ENCODE measurements at regions not wholly inside any gene's neighbourhood (a gene's known extent, or its start where the extent isn't known, plus 50 kb on each side); places are given as distances from the start of the nearest gene placed in this dataset.

GRCh38 chr3:193980326-193980725 lies 155.6 kb upstream of the HES1 start:
- H3K4me3 ChIP-seq (ENCODE audit: control insufficient read depth, low read depth, low read length) = no peak overlapping the region
- no peak for TF ChIP-seq CTCF (conservative IDR thresholded peaks at IDR 0.05; ENCODE audit: control insufficient read depth, insufficient read depth, low read depth, low read length)
- no peak for DNase-seq (ENCODE audit: low read depth)

DNA sequence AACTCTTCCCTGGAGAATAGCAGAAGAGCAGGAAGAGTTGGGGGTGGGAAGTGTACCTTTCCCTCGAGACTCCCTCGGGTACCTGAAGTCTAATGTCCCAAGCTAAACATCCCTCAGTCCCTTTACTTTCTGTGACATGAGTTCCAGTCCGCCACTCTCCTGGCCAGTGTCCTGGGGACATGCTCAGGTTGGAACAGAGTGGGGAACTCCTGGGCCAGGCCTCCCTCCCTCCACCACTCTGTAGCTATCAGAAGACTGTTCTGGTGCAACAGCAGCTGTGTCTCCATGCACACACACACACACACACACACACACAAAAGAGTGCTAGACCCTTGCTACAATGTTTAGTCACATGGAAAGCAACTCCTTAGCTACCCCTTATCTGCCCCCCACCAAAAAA lies 155.0 kb upstream of the HES1 start:
- no peak for DNase-seq (ENCODE audit: low read depth)
- no peak for TF ChIP-seq CTCF (conservative IDR thresholded peaks at IDR 0.05; ENCODE audit: control insufficient read depth, insufficient read depth, low read depth, low read length)
- no peak overlapping the region for H3K4me3 ChIP-seq (ENCODE audit: control insufficient read depth, low read depth, low read length)

- DNase-seq (ENCODE audit: low read depth) = no peak
- no peak for TF ChIP-seq CTCF (conservative IDR thresholded peaks at IDR 0.05; ENCODE audit: control insufficient read depth, insufficient read depth, low read depth, low read length)
- no peak overlapping the region for H3K4me3 ChIP-seq (ENCODE audit: control insufficient read depth, low read depth, low read length)
These were observed 154.4 kb upstream of the HES1 start for GRCh38 chr3:193981504-193981903.

- DNase-seq (ENCODE audit: low read depth) = peak; percentile 77
- TF ChIP-seq CTCF (conservative IDR thresholded peaks at IDR 0.05; ENCODE audit: control insufficient read depth, insufficient read depth, low read depth, low read length) = no peak
- H3K4me3 ChIP-seq (ENCODE audit: control insufficient read depth, low read depth, low read length) = no peak overlapping the region
These were observed 153.7 kb upstream of the HES1 start for GRCh38 chr3:193982258-193982659.

GRCh38 chr3:193983846-193984818 lies 151.8 kb upstream of the HES1 start:
- TF ChIP-seq CTCF (conservative IDR thresholded peaks at IDR 0.05; ENCODE audit: control insufficient read depth, insufficient read depth, low read depth, low read length) = no peak
- H3K4me3 ChIP-seq (ENCODE audit: control insufficient read depth, low read depth, low read length) = no peak overlapping the region
- no peak for DNase-seq (ENCODE audit: low read depth)

GRCh38 chr3:193984876-193985275 lies 151.1 kb upstream of the HES1 start:
- no peak for DNase-seq (ENCODE audit: low read depth)
- no peak overlapping the region for H3K4me3 ChIP-seq (ENCODE audit: control insufficient read depth, low read depth, low read length)
- TF ChIP-seq CTCF (conservative IDR thresholded peaks at IDR 0.05; ENCODE audit: control insufficient read depth, insufficient read depth, low read depth, low read length) = no peak

All from fibroblast of mammary gland (primary cell).